Endodermal cell (in vitro differentiated cells): ENCODE measurements at regions not wholly inside any gene's neighbourhood (a gene's known extent, or its start where the extent isn't known, plus 50 kb on each side); places are given as distances from the start of the nearest gene placed in this dataset.

ENCODE experiments used
- DNase-seq: peaks from one replicate; pipeline ENCODE4 v3.0.0-alpha.2; 2017
- H3K27ac ChIP-seq: 2 replicates; pipeline ENCODE4 v1.5.1; 2013; ENCODE audit warnings: mild to moderate bottlenecking, low read depth, low read length, moderate library complexity
- H3K27me3 ChIP-seq: 2 replicates; pipeline ENCODE4 v1.6.1; 2013; ENCODE audit warnings: mild to moderate bottlenecking, low read length, moderate library complexity; ENCODE audit not compliant: insufficient read depth, control insufficient read depth, poor library complexity, severe bottlenecking
- H3K36me3 ChIP-seq: 2 replicates; pipeline ENCODE4 v1.7.0; 2013; ENCODE audit warnings: mild to moderate bottlenecking, low read length, moderate library complexity; ENCODE audit not compliant: control insufficient read depth, insufficient read depth
- H3K4me1 ChIP-seq: one replicate; pipeline ENCODE4 v1.7.0; 2013; ENCODE audit warnings: low read length; ENCODE audit not compliant: control insufficient read depth, insufficient read depth
- H3K4me3 ChIP-seq: 2 replicates; pipeline ENCODE4 v1.5.1; 2013; ENCODE audit warnings: mild to moderate bottlenecking, low read length, moderate library complexity
- H3K9ac ChIP-seq: 2 replicates; pipeline ENCODE4 v1.6.1; 2013; ENCODE audit warnings: mild to moderate bottlenecking, low read length, moderate library complexity; ENCODE audit not compliant: poor library complexity, severe bottlenecking; ENCODE audit errors: extremely low read depth
- H3K9me3 ChIP-seq: 2 replicates; pipeline ENCODE4 v1.6.1; 2013; ENCODE audit warnings: mild to moderate bottlenecking, low read length, moderate library complexity; ENCODE audit not compliant: control insufficient read depth
- H3K27ac Mint-ChIP-seq: 2 replicates; pipeline ENCODE4 v1.8.0; 2020; ENCODE audit warnings: mixed read lengths
- H3K27me3 Mint-ChIP-seq: 2 replicates; pipeline ENCODE4 v1.8.0; 2021; ENCODE audit warnings: mild to moderate bottlenecking, mixed read lengths; ENCODE audit not compliant: insufficient read depth
- H3K36me3 Mint-ChIP-seq: 2 replicates; pipeline ENCODE4 v1.8.0; 2020; ENCODE audit warnings: low read depth, mixed read lengths
- H3K4me1 Mint-ChIP-seq: 2 replicates; pipeline ENCODE4 v1.8.0; 2020; ENCODE audit warnings: mixed read lengths
- H3K4me3 Mint-ChIP-seq: 2 replicates; pipeline ENCODE4 v1.8.0; 2020; ENCODE audit warnings: mild to moderate bottlenecking, moderate library complexity, mixed read lengths
- H3K9me3 Mint-ChIP-seq: 2 replicates; pipeline ENCODE4 v1.8.0; 2020; ENCODE audit warnings: mild to moderate bottlenecking, mixed read lengths
- CTCF ChIP-seq: fragments of 200-600 bp; sonication (generic); conservative IDR thresholded peaks from 2 replicates; pipeline ENCODE4 v1.5.0; 2021; ENCODE audit warnings: antibody characterized with exemption, mild to moderate bottlenecking
- WGBS, 2 experiments: methylation state at CpG; one replicate each; pipeline versions ENCODE4 v1.1.5 to v1.1.7; 2013; ENCODE audit warnings: missing lambda C conversion rate in 2 of 2, mixed read lengths in 1 of 2; ENCODE audit not compliant: insufficient coverage in 1 of 2, insufficient read length in 1 of 2; 5-methylcytosine and 5-hydroxymethylcytosine counted together

DNA sequence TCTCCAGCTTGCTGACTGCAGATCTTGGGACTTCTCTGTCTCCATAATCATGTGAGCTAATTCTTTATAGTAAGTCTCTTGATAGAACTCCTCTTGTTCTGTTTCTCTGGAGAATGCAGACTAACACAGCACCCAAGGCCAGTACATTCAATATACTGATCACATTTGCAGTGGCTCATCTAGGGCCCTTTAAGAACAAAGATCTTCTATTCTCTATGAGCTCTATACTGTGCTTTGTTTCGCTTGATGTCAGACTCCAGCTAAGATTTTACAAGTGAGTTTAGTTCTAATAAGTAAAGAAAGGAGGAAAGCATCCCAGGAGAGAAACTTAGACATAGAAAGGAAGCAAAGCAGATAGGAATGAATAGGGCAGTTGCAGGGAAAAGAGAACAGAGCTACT lies 69.3 kb upstream of the TMPO start:
- H3K4me3 Mint-ChIP-seq = no peak overlapping the region
- H3K9me3 Mint-ChIP-seq = no peaks in the 10 kb centered on the region
- Histone ChIP-seq H3K4me1 (no peaks in the 10 kb centered on the region), H3K9ac (no peak overlapping the region), H3K4me3 (no peak overlapping the region), H3K9me3 (no peaks in the 10 kb centered on the region), H3K27ac (no peak overlapping the region), H3K27me3 (no peaks in the 10 kb centered on the region), H3K36me3 (no peaks in the 10 kb centered on the region)
- H3K36me3 Mint-ChIP-seq = no peaks in the 10 kb centered on the region
- no peak for TF ChIP-seq CTCF
- no peak for DNase-seq
- H3K4me1 Mint-ChIP-seq = no peaks in the 10 kb centered on the region
- H3K27ac Mint-ChIP-seq = no peak overlapping the region
- WGBS, 2 experiments = 86% methylated on average over 1 of the region's 1 CpG; no CpG with 5 or more reads in 1 of the 2 experiments
- no peaks in the 10 kb centered on the region for H3K27me3 Mint-ChIP-seq

DNA sequence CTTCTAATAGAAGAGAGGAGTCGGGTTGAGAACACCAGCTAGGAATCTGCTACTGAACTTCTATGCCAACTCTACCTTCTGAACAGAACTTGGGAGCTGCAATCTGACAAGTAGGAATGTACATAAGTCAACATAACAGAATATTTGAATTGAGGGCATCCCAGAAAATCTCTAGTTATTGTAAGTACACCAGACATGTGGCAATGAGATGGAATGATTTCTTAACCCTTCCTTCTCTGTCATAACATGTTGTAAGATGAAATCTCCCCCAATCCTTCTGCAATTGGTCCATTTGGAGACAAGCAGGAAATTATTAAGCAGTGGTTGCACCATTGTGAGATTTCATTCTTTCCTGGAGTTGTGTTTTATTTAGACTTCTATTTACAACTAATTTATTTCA lies 68.7 kb upstream of the TMPO start:
- no peaks in the 10 kb centered on the region for H3K36me3 Mint-ChIP-seq
- Histone ChIP-seq H3K9ac (no peak overlapping the region), H3K27ac (no peak overlapping the region), H3K27me3 (no peaks in the 10 kb centered on the region), H3K36me3 (no peaks in the 10 kb centered on the region), H3K4me1 (no peaks in the 10 kb centered on the region), H3K9me3 (no peaks in the 10 kb centered on the region), H3K4me3 (no peak overlapping the region)
- H3K4me3 Mint-ChIP-seq = no peak overlapping the region
- WGBS, 2 experiments = 67 to 100% methylated on average over 1 of the region's 1 CpG
- TF ChIP-seq CTCF = no peak
- H3K9me3 Mint-ChIP-seq = no peaks in the 10 kb centered on the region
- no peak for DNase-seq
- no peaks in the 10 kb centered on the region for H3K27me3 Mint-ChIP-seq
- H3K27ac Mint-ChIP-seq = no peak overlapping the region
- H3K4me1 Mint-ChIP-seq = no peaks in the 10 kb centered on the region

GRCh38 chr12:98449584-98449983 lies 65.8 kb upstream of the TMPO start:
- no peaks in the 10 kb centered on the region for H3K9me3 ChIP-seq
- DNase-seq = no peak
- 70 to 95% methylated on average over 2 to 3 of the region's 3 CpGs for WGBS, 2 experiments
- TF ChIP-seq CTCF = no peak
- H3K9ac ChIP-seq = no peak overlapping the region
- Mint-ChIP-seq H3K9me3 (no peaks in the 10 kb centered on the region), H3K27me3 (peaks cover 1% of the 10 kb centered on the region), H3K4me3 (no peak overlapping the region), H3K4me1 (no peaks in the 10 kb centered on the region), H3K27ac (no peak overlapping the region), H3K36me3 (no peaks in the 10 kb centered on the region)
- H3K27ac ChIP-seq = no peak overlapping the region
- H3K36me3 ChIP-seq = no peaks in the 10 kb centered on the region
- no peaks in the 10 kb centered on the region for H3K4me1 ChIP-seq
- H3K27me3 ChIP-seq = no peaks in the 10 kb centered on the region
- no peak overlapping the region for H3K4me3 ChIP-seq
